SK-N-MC (cell line): ENCODE measurements at regions not wholly inside any gene's neighbourhood (a gene's known extent, or its start where the extent isn't known, plus 50 kb on each side); places are given as distances from the start of the nearest gene placed in this dataset.
A peak's percentile ranks its signal among the peaks of the same experiment; 100 is the strongest.

Experiments used
- DNase-seq: peaks from one replicate; pipeline ENCODE4 v3.0.0-alpha.2; 2011; ENCODE audit warnings: low read depth, low spot score
- H3K27ac ChIP-seq: fragments of 200-600 bp; sonication (generic); 2 replicates; pipeline ENCODE4 v1.5.1; 2016; ENCODE audit warnings: mixed run types
- H3K36me3 ChIP-seq: fragments of 200-600 bp; sonication (generic); 2 replicates; pipeline ENCODE4 v1.6.1; 2017; ENCODE audit warnings: antibody characterized with exemption, low read length, mixed read lengths; ENCODE audit not compliant: insufficient read depth
- H3K4me3 ChIP-seq: fragments of 200-600 bp; sonication (generic); 2 replicates; pipeline ENCODE4 v1.5.1; 2016
- H3K9ac ChIP-seq: fragments of 200-600 bp; sonication (generic); 2 replicates; pipeline ENCODE4 v1.8.0; 2017; ENCODE audit warnings: mixed run types, mixed read lengths; ENCODE audit not compliant: insufficient read length
- H3K9me3 ChIP-seq: fragments of 200-600 bp; sonication (generic); 2 replicates; pipeline ENCODE4 v1.6.1; 2017; ENCODE audit warnings: low read depth, mild to moderate bottlenecking, antibody characterized with exemption, low read length, moderate library complexity, mixed read lengths
- EZH2 ChIP-seq: fragments of 200-600 bp; sonication (generic); IDR thresholded peaks from one replicate; pipeline ENCODE4 v1.6.1; 2017; ENCODE audit warnings: antibody characterized with exemption
- FOXP2 ChIP-seq: optimal IDR thresholded peaks from 2 replicates; pipeline ENCODE3; 2011; ENCODE audit warnings: mild to moderate bottlenecking, moderate library complexity; ENCODE audit not compliant: insufficient read depth; ENCODE audit errors: extremely low read length, control extremely low read depth
- POLR2AphosphoS5 ChIP-seq: IDR thresholded peaks from 2 replicates; pipeline ENCODE4 v1.6.1; 2012; ENCODE audit warnings: mild to moderate bottlenecking, low read depth, low read length, borderline replicate concordance

GRCh38 chr4:151530783-151531182 lies 121.8 kb downstream of the FHIP1A start:
- Histone ChIP-seq H3K9me3 (no peaks in the 10 kb centered on the region), H3K4me3 (no peak overlapping the region), H3K9ac (no peak overlapping the region), H3K27ac (no peak overlapping the region), H3K36me3 (no peaks in the 10 kb centered on the region)
- no peak for DNase-seq
- TF ChIP-seq FOXP2 (no peak), EZH2 (no peak), POLR2AphosphoS5 (no peak)

DNA sequence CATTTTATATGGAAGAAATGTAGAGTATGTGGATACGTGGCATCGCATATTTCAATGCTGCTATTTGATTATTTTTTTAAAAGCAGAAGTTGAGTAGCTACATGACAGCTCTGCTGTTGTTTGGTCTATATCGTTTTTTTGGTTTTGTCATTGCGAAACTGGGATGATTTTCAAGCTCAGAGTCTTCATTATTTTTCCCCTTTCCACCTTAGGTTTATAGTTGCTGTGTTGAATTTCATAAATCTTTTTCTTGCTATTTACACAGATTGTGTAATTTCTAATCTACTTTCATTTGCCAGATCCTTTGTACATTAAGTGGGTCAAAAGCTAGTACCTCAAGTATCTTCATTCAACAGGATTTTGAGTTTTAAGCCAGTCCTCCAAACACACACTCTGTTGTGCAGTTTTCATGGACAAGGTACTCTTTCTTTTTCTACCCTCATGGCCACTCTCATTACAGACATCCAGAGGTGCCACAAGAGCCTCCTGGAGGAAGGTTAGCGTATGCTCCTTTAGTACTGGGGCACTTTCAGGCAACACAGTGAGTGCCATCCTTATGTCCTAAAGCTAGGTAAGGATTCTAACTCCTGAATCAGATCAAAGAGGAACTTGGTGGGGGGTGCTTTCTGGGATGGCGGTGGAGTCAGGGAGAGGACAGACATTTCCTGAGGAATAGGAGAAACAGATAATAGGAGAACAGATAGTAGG lies 123.2 kb downstream of the FHIP1A start:
- TF ChIP-seq FOXP2 (no peak), EZH2 (no peak), POLR2AphosphoS5 (no peak)
- no peaks in the 10 kb centered on the region for H3K9me3 ChIP-seq
- no peaks in the 10 kb centered on the region for H3K36me3 ChIP-seq
- no peak overlapping the region for H3K9ac ChIP-seq
- no peak overlapping the region for H3K27ac ChIP-seq
- no peak for DNase-seq
- H3K4me3 ChIP-seq, result no peak overlapping the region

DNA sequence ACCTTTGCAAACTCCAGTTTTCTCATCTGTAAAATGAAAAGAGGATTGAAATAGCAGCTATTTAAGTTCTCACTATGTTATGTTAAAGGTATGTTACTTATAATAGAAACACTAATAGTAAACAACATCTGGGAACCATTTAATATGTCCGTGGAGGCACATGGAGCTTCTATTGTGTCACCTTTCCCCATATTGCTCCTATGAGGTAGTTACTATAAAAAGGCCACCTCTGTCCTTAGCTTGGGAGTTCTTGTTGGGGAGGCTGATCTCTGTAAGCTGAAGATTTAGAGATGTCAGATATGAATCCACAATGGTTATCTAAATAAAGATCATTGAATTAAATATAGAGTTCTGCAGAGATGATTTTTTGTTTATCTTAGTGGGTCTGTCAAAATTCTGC lies 125.2 kb downstream of the FHIP1A start:
- DNase-seq, result no peak
- TF ChIP-seq EZH2 (no peak), FOXP2 (no peak), POLR2AphosphoS5 (no peak)
- no peaks in the 10 kb centered on the region for H3K9me3 ChIP-seq
- no peak overlapping the region for H3K9ac ChIP-seq
- H3K27ac ChIP-seq, result no peak overlapping the region
- no peaks in the 10 kb centered on the region for H3K36me3 ChIP-seq
- no peak overlapping the region for H3K4me3 ChIP-seq

GRCh38 chr4:151535366-151535765 lies 126.4 kb downstream of the FHIP1A start:
- no peak overlapping the region for H3K27ac ChIP-seq
- no peak overlapping the region for H3K9ac ChIP-seq
- no peaks in the 10 kb centered on the region for H3K36me3 ChIP-seq
- no peaks in the 10 kb centered on the region for H3K9me3 ChIP-seq
- TF ChIP-seq POLR2AphosphoS5 (no peak), FOXP2 (no peak), EZH2 (no peak)
- no peak for DNase-seq
- no peak overlapping the region for H3K4me3 ChIP-seq

DNA sequence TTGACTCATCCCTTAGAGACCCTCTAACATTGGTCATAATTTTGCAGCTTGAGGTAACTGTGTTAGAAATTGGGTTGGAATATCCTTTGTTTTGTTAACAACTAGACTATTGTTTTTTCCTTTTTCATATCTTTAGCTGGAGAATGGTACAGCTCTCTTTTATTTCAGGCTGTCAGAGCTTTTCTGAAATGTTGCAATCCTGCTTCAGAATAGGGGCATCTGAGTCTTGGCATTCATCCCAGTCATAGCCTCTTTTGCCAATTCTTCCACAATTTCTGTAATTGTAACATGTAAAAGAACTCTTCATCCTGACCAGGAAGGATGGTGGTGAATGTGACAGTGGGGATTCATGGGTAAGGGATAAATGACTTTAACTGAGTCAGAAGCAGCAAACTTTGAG lies 128.7 kb downstream of the FHIP1A start:
- H3K9me3 ChIP-seq, result no peaks in the 10 kb centered on the region
- peak overlapping the region; percentile 45 for H3K4me3 ChIP-seq
- no peak for TF ChIP-seq EZH2
- TF ChIP-seq POLR2AphosphoS5, result no peak
- no peak for TF ChIP-seq FOXP2
- peak; percentile 60 for DNase-seq
- no peaks in the 10 kb centered on the region for H3K36me3 ChIP-seq
- peak overlapping the region; percentile 73 for H3K27ac ChIP-seq
- H3K9ac ChIP-seq, result no peak overlapping the region

DNA sequence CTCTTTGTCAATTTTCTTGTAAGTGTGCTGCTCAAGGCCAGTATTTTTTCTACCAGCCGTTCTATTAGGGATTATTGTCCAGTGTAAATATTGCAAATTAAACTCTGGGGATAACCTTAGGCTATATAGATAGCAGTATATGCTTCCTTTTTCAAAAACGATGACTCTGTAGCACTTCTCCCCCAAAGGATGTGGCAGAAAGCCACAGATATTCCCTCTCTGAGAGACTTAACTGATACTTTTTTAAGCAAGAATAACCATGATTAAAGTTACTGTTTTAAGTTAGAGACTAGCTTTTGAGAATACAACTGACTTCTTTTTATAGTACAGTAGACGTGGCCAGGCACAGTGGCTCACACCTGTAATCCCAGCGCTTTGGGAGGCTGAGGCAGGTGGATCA lies 130.0 kb downstream of the FHIP1A start:
- no peak for DNase-seq
- Histone ChIP-seq H3K9ac (no peak overlapping the region), H3K27ac (no peak overlapping the region), H3K36me3 (no peaks in the 10 kb centered on the region), H3K4me3 (no peak overlapping the region), H3K9me3 (no peaks in the 10 kb centered on the region)
- TF ChIP-seq POLR2AphosphoS5, result no peak
- no peak for TF ChIP-seq EZH2
- no peak for TF ChIP-seq FOXP2

GRCh38 chr4:151540728-151541388 lies 131.9 kb downstream of the FHIP1A start:
- no peak overlapping the region for H3K4me3 ChIP-seq
- H3K9me3 ChIP-seq, result no peaks in the 10 kb centered on the region
- no peak for TF ChIP-seq FOXP2
- TF ChIP-seq EZH2, result no peak
- no peak for DNase-seq
- no peak overlapping the region for H3K27ac ChIP-seq
- no peaks in the 10 kb centered on the region for H3K36me3 ChIP-seq
- no peak overlapping the region for H3K9ac ChIP-seq

- Histone ChIP-seq H3K4me3 (no peak overlapping the region), H3K9me3 (no peaks in the 10 kb centered on the region), H3K36me3 (no peaks in the 10 kb centered on the region), H3K27ac (no peak overlapping the region), H3K9ac (no peak overlapping the region)
- no peak for DNase-seq
- TF ChIP-seq POLR2AphosphoS5 (no peak), FOXP2 (no peak), EZH2 (no peak)
Observed at GRCh38 chr4:151541389-151542071, 132.6 kb downstream of the FHIP1A start.
